Lower leg skin (tissue), 4 donors: ENCODE measurements at regions not wholly inside any gene's neighbourhood (a gene's known extent, or its start where the extent isn't known, plus 50 kb on each side); places are given as distances from the start of the nearest gene placed in this dataset.

Experiments used
- DNase-seq, 2 donors: peaks; one replicate each; pipeline ENCODE4 v3.0.0-alpha.2; 2019; ENCODE audit warnings: low spot score in 2 of 2
- H3K4me3 ChIP-seq: fragments of 200-600 bp; sonication (generic); 2 replicates; pipeline ENCODE4 v1.5.1; 2017; ENCODE audit warnings: mild to moderate bottlenecking, low read depth; ENCODE audit not compliant: poor library complexity, severe bottlenecking
- POLR2A ChIP-seq, 2 donors: fragments of 450-650 bp; IDR thresholded peaks; one replicate each; pipeline ENCODE4 v1.6.1; 2016 to 2017; ENCODE audit warnings: antibody characterized with exemption in 2 of 2, mild to moderate bottlenecking in 1 of 2, moderate library complexity in 1 of 2
- WGBS, 2 donors: methylation state at CpG; one replicate each; pipeline ENCODE4 v1.1.5; 2018; 5-methylcytosine and 5-hydroxymethylcytosine counted together
- intact Hi-C: fragments of 100-400 bp; cut with DNase I; formaldehyde crosslinking; loops from one replicate; pipeline ENCODE4 v1.15.0; 2023; ENCODE audit warnings: low total_unique reads
- TF ChIP-seq, protein P1 (sequence below), 3 donors: fragments of 450-650 bp; IDR thresholded peaks; one replicate each; pipeline ENCODE4 v1.5.1; 2016; ENCODE audit warnings: antibody characterized with exemption in 3 of 3, mild to moderate bottlenecking in 3 of 3, moderate library complexity in 2 of 3

- TF ChIP-seq POLR2A (IDR thresholded peaks at IDR 0.05) = no peak
- TF ChIP-seq, protein P1, sequence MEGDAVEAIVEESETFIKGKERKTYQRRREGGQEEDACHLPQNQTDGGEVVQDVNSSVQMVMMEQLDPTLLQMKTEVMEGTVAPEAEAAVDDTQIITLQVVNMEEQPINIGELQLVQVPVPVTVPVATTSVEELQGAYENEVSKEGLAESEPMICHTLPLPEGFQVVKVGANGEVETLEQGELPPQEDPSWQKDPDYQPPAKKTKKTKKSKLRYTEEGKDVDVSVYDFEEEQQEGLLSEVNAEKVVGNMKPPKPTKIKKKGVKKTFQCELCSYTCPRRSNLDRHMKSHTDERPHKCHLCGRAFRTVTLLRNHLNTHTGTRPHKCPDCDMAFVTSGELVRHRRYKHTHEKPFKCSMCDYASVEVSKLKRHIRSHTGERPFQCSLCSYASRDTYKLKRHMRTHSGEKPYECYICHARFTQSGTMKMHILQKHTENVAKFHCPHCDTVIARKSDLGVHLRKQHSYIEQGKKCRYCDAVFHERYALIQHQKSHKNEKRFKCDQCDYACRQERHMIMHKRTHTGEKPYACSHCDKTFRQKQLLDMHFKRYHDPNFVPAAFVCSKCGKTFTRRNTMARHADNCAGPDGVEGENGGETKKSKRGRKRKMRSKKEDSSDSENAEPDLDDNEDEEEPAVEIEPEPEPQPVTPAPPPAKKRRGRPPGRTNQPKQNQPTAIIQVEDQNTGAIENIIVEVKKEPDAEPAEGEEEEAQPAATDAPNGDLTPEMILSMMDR (IDR thresholded peaks at IDR 0.05) = no peak
- 94 to 96% methylated on average over 2 of the region's 2 CpGs for WGBS, 2 donors
- DNase-seq = no peak
- intact Hi-C loops = no loop called here
- no peak overlapping the region for H3K4me3 ChIP-seq
Measured at GRCh38 chr1:38696371-38696770, 163.2 kb downstream of the RRAGC start.

DNA sequence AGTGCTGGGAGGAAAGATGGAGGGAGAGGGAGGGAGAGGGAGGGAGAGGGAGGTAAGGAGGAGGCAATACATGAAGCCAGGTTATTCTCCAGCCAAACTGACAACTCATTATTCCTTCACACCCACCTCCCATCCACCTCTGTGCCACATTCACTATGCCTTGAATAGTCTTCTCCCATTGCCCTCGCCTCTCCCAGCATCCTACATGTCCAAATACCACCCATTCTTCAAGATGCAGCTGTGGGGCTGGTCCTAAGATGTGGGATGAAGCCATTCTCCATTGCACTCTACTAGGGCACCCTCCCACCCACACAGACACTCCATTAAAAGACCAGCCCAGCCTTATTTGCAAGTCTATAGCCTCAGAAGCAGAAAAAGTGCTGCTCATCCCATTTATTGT, 165.8 kb downstream of the RRAGC start:
- DNase-seq = no peak
- TF ChIP-seq, protein P1 (IDR thresholded peaks at IDR 0.05) = no peak
- no peak for TF ChIP-seq POLR2A (IDR thresholded peaks at IDR 0.05)
- H3K4me3 ChIP-seq = no peak overlapping the region
- WGBS, 2 donors = 65 to 70% methylated on average over 1 of the region's 1 CpG
- intact Hi-C loops = no loop called here

DNA sequence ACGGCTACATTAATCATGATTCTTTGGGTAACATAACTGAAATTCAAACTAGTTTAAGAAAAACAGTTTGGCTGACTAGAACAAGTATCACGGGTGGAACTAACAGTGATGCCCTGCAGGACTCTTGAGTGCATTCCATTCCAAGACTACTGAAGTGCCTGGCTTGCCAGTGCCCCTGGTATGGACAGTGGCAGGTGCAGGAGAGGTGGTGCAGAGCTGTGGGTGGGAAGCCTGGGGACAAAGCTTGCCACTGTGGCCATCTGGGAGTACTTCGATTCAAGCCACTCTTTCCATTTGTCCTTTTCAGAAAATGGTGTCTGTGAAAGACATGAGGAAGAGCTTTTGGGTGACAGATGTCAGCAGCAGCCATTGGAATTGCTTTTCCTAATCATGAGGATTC, 166.5 kb downstream of the RRAGC start:
- DNase-seq = no peak
- TF ChIP-seq, protein P1 (IDR thresholded peaks at IDR 0.05) = no peak
- no peak for TF ChIP-seq POLR2A (IDR thresholded peaks at IDR 0.05)
- H3K4me3 ChIP-seq = no peak overlapping the region
- WGBS, 2 donors = 69 to 75% methylated on average over 3 of the region's 3 CpGs
- intact Hi-C loops = no loop called here

- no peak for TF ChIP-seq POLR2A (IDR thresholded peaks at IDR 0.05)
- TF ChIP-seq, protein P1 (IDR thresholded peaks at IDR 0.05) = no peak
- WGBS, 2 donors = 56 to 60% methylated on average over 4 of the region's 4 CpGs
- intact Hi-C loops = no loop called here
- no peak overlapping the region for H3K4me3 ChIP-seq
- DNase-seq = no peak
Measured at GRCh38 chr1:38690790-38691449, 168.7 kb downstream of the RRAGC start.

GRCh38 chr1:38686927-38687255, 172.7 kb downstream of the RRAGC start:
- H3K4me3 ChIP-seq = no peak overlapping the region
- intact Hi-C loops = no loop called here
- 36 to 41% methylated on average over 2 of the region's 2 CpGs for WGBS, 2 donors
- TF ChIP-seq POLR2A (IDR thresholded peaks at IDR 0.05) = no peak
- TF ChIP-seq, protein P1 (IDR thresholded peaks at IDR 0.05) = no peak
- DNase-seq = no peak
